ENCODE measurements at regions not wholly inside any gene's neighbourhood (a gene's known extent, or its start where the extent isn't known, plus 50 kb on each side); places are given as distances from the start of the nearest gene placed in this dataset.
"Not testable (repeated sequence)": the region's sequence is repeated elsewhere in the genome, so short reads cannot be mapped to it uniquely, and the experiment has no call there.

- DNase-seq (ENCODE audit: low read depth in 1 of 2, low spot score in 2 of 2); H2BK120ac ChIP-seq (replicated peaks; ENCODE audit: low read depth, low read length); H3K4me3 ChIP-seq (ENCODE audit: extremely low read depth in 1 of 4, insufficient read depth in 2 of 4, low read depth in 3 of 4, low read length in 4 of 4); H2BK5ac ChIP-seq (ENCODE audit: low read depth, low read length); H2BK20ac ChIP-seq (ENCODE audit: low read length); H3K79me1 ChIP-seq (ENCODE audit: low read depth, low read length); H4K8ac ChIP-seq (ENCODE audit: extremely low read depth, insufficient read depth, low read length); H2AK5ac ChIP-seq (ENCODE audit: low read depth, low read length); H2BK12ac ChIP-seq (ENCODE audit: low read depth, low read length); H3K36me3 ChIP-seq (ENCODE audit: control insufficient read depth in 2 of 4, insufficient read depth in 4 of 4, low read length in 3 of 4); H3K79me2 ChIP-seq (ENCODE audit: control insufficient read depth in 1 of 2, insufficient read depth in 2 of 2, low read length in 2 of 2); H3K9ac ChIP-seq (replicated peaks in 1 of 4; ENCODE audit: extremely low read depth in 1 of 4, low read depth in 3 of 4, low read length in 3 of 4); H4K5ac ChIP-seq (ENCODE audit: insufficient read length, low read depth, low read length); H3K4me1 ChIP-seq (replicated peaks in 1 of 4; ENCODE audit: control insufficient read depth in 3 of 4, insufficient read depth in 4 of 4, low read length in 3 of 4); H3K4me2 ChIP-seq (ENCODE audit: insufficient read depth in 1 of 2, low read depth in 2 of 2, low read length in 2 of 2); H3K14ac ChIP-seq (ENCODE audit: insufficient read length); H3K27me3 ChIP-seq (replicated peaks in 1 of 4; ENCODE audit: control insufficient read depth in 3 of 4, extremely low read depth in 1 of 4, insufficient read depth in 3 of 4, low read length in 3 of 4); H4K91ac ChIP-seq (replicated peaks; ENCODE audit: insufficient read length, low read length); H3K23me2 ChIP-seq (ENCODE audit: low read depth, low read length); H3K4ac ChIP-seq (replicated peaks; ENCODE audit: insufficient read length, low read depth, low read length); POLR2A ChIA-PET (ENCODE audit: partially characterized antibody); H3K56ac ChIP-seq (replicated peaks; ENCODE audit: insufficient read length, low read depth, low read length); H3K27ac ChIP-seq (ENCODE audit: low read depth, low read length); H2BK15ac ChIP-seq (ENCODE audit: low read length); H3K18ac ChIP-seq (ENCODE audit: extremely low read depth, low read length); H2AFZ ChIP-seq (ENCODE audit: low read length); H3K23ac ChIP-seq (ENCODE audit: insufficient read length); H3K9me3 ChIP-seq (ENCODE audit: insufficient read depth in 2 of 2, low read depth in 1 of 2, low read length in 1 of 2); CTCF ChIA-PET (ENCODE audit: partially characterized antibody); H4K20me1 ChIP-seq (replicated peaks in 1 of 2; ENCODE audit: control insufficient read depth in 1 of 2, insufficient read depth in 2 of 2, low read length in 2 of 2): not testable (repeated sequence)
- FAIRE-seq, result peak; percentile 96
- WGBS, 2 experiments (ENCODE audit: extremely low coverage in 1 of 2, insufficient coverage in 1 of 2, insufficient read length in 1 of 2, insufficient replicate concordance in 2 of 2, low coverage in 1 of 2, low lambda C conversion rate in 2 of 2, missing lambda C conversion rate in 1 of 2), result no CpG with 5 or more reads among the region's 4 CpGs
These were observed 89.8 kb downstream of the BMP15 start for GRCh38 chrX:51000384-51000783.

GRCh38 chrX:51001733-51002632 lies 91.4 kb downstream of the BMP15 start:
- H3K14ac ChIP-seq (ENCODE audit: insufficient read length); H2BK20ac ChIP-seq (ENCODE audit: low read length); H3K23me2 ChIP-seq (ENCODE audit: low read depth, low read length); H3K4me1 ChIP-seq (replicated peaks in 1 of 4; ENCODE audit: control insufficient read depth in 3 of 4, insufficient read depth in 4 of 4, low read length in 3 of 4); H4K5ac ChIP-seq (ENCODE audit: insufficient read length, low read depth, low read length); H3K36me3 ChIP-seq (ENCODE audit: control insufficient read depth in 2 of 4, insufficient read depth in 4 of 4, low read length in 3 of 4); H3K4ac ChIP-seq (replicated peaks; ENCODE audit: insufficient read length, low read depth, low read length); H2BK12ac ChIP-seq (ENCODE audit: low read depth, low read length); H3K27me3 ChIP-seq (replicated peaks in 1 of 4; ENCODE audit: control insufficient read depth in 3 of 4, extremely low read depth in 1 of 4, insufficient read depth in 3 of 4, low read length in 3 of 4); H3K9ac ChIP-seq (replicated peaks in 1 of 4; ENCODE audit: extremely low read depth in 1 of 4, low read depth in 3 of 4, low read length in 3 of 4); H2BK120ac ChIP-seq (replicated peaks; ENCODE audit: low read depth, low read length); H2AFZ ChIP-seq (ENCODE audit: low read length); H3K23ac ChIP-seq (ENCODE audit: insufficient read length); H3K18ac ChIP-seq (ENCODE audit: extremely low read depth, low read length); H3K79me1 ChIP-seq (ENCODE audit: low read depth, low read length); H4K91ac ChIP-seq (replicated peaks; ENCODE audit: insufficient read length, low read length); H4K20me1 ChIP-seq (replicated peaks in 1 of 2; ENCODE audit: control insufficient read depth in 1 of 2, insufficient read depth in 2 of 2, low read length in 2 of 2); H3K9me3 ChIP-seq (ENCODE audit: insufficient read depth in 2 of 2, low read depth in 1 of 2, low read length in 1 of 2); H3K4me3 ChIP-seq (ENCODE audit: extremely low read depth in 1 of 4, insufficient read depth in 2 of 4, low read depth in 3 of 4, low read length in 4 of 4); DNase-seq (ENCODE audit: low read depth in 1 of 2, low spot score in 2 of 2); H2BK5ac ChIP-seq (ENCODE audit: low read depth, low read length); H2BK15ac ChIP-seq (ENCODE audit: low read length); H3K79me2 ChIP-seq (ENCODE audit: control insufficient read depth in 1 of 2, insufficient read depth in 2 of 2, low read length in 2 of 2); H2AK5ac ChIP-seq (ENCODE audit: low read depth, low read length); H3K56ac ChIP-seq (replicated peaks; ENCODE audit: insufficient read length, low read depth, low read length); H4K8ac ChIP-seq (ENCODE audit: extremely low read depth, insufficient read depth, low read length); H3K27ac ChIP-seq (ENCODE audit: low read depth, low read length); H3K4me2 ChIP-seq (ENCODE audit: insufficient read depth in 1 of 2, low read depth in 2 of 2, low read length in 2 of 2); POLR2A ChIA-PET (ENCODE audit: partially characterized antibody): not testable (repeated sequence)
- 88% methylated on average over 7 of the region's 11 CpGs; no CpG with 5 or more reads in 1 of the 2 experiments for WGBS, 2 experiments (ENCODE audit: extremely low coverage in 1 of 2, insufficient coverage in 1 of 2, insufficient read length in 1 of 2, insufficient replicate concordance in 2 of 2, low coverage in 1 of 2, low lambda C conversion rate in 2 of 2, missing lambda C conversion rate in 1 of 2)
- FAIRE-seq, result peak; percentile 77
- CTCF ChIA-PET (ENCODE audit: partially characterized antibody), result interaction anchor here (0.7 to 1.3 kb wide), 3 partner anchors 14 to 900 kb away, joined by 3 to 4 read pairs (median 3); no protein-coding TSS in a partner anchor

All from H1 (cell line).